Epithelial cell of proximal tubule (primary cell): ENCODE measurements at regions not wholly inside any gene's neighbourhood (a gene's known extent, or its start where the extent isn't known, plus 50 kb on each side); places are given as distances from the start of the nearest gene placed in this dataset.

ENCODE experiments used
- DNase-seq: peaks from one replicate; pipeline ENCODE4 v3.0.0-alpha.2; 2011; ENCODE audit warnings: low read depth
- H3K4me3 ChIP-seq: 2 replicates; pipeline ENCODE4 v1.5.1; 2011; ENCODE audit warnings: low read depth, mild to moderate bottlenecking, low read length
- TF ChIP-seq, protein P1 (sequence below): conservative IDR thresholded peaks from 2 replicates; pipeline ENCODE4 v1.5.1; 2012; ENCODE audit warnings: low read depth, mild to moderate bottlenecking, low read length

GRCh38 chr5:88092958-88093605 is 175.6 kb downstream of the TMEM161B start:
- no peak overlapping the region for H3K4me3 ChIP-seq
- TF ChIP-seq, protein P1, sequence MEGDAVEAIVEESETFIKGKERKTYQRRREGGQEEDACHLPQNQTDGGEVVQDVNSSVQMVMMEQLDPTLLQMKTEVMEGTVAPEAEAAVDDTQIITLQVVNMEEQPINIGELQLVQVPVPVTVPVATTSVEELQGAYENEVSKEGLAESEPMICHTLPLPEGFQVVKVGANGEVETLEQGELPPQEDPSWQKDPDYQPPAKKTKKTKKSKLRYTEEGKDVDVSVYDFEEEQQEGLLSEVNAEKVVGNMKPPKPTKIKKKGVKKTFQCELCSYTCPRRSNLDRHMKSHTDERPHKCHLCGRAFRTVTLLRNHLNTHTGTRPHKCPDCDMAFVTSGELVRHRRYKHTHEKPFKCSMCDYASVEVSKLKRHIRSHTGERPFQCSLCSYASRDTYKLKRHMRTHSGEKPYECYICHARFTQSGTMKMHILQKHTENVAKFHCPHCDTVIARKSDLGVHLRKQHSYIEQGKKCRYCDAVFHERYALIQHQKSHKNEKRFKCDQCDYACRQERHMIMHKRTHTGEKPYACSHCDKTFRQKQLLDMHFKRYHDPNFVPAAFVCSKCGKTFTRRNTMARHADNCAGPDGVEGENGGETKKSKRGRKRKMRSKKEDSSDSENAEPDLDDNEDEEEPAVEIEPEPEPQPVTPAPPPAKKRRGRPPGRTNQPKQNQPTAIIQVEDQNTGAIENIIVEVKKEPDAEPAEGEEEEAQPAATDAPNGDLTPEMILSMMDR = no peak
- no peak for DNase-seq

- TF ChIP-seq, protein P1 = no peak
- no peak overlapping the region for H3K4me3 ChIP-seq
- DNase-seq = no peak
Observed at GRCh38 chr5:88092358-88092757, 176.3 kb downstream of the TMEM161B start.

DNA sequence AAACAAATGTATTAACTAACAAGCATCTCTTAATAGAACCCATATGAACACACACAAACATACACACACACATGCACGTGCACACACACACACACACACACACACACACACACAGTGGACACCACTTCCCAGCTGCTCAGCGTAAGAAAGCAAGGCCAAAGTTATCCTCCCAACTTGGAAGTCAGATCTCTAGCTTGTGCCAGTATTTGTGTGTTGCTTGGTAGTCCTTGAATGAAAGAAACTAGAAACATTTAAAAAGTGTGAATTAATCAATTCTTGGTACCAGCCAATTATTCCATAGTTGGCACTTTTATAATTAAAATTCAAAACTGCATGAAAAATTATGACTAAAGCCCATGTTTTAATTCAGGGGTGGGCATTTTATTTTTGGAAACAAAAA is 178.1 kb downstream of the TMEM161B start:
- H3K4me3 ChIP-seq = no peak overlapping the region
- DNase-seq = no peak
- TF ChIP-seq, protein P1 = no peak

GRCh38 chr5:88089719-88090390 is 178.8 kb downstream of the TMEM161B start:
- DNase-seq = no peak
- H3K4me3 ChIP-seq = no peak overlapping the region
- TF ChIP-seq, protein P1 = no peak

DNA sequence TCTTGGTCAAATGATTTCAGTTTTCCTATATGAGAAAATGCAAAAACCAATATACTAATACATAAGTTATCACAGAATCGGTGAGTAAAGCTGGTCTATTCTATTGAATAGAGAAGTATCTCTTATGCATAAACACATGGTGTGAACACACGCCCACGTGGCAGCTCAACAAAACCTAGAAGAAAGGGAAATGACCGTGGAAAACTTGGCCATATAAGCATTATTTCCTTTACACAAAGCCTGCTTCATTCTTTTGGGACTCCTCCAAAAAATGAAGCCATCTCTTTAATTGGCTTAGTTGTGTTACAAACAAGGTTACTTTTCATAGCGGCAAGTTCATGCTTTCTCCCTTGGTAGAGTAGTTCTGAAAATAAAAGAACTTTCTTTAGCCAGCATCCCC is 183.2 kb downstream of the TMEM161B start:
- H3K4me3 ChIP-seq = no peak overlapping the region
- DNase-seq = no peak
- TF ChIP-seq, protein P1 = no peak

GRCh38 chr5:88081877-88082276 is 186.8 kb downstream of the TMEM161B start:
- DNase-seq = no peak
- TF ChIP-seq, protein P1 = no peak
- H3K4me3 ChIP-seq = no peak overlapping the region

DNA sequence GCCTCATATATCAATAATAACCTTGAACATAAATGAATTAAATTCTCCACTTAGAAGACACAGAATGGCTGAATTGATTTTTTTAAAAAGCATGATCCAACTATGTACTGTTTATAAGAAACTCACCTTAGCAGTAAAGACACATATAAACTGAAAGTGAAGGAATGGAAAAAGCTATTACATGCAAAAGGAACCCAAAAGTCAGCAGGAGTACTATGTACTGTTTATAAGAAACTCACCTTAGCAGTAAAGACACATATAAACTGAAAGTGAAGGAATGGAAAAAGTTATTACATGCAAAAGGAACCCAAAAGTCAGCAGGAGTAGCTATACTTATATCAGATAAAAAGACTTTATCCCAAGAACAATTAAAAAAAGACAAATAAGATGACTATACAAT is 204.8 kb downstream of the TMEM161B start:
- TF ChIP-seq, protein P1 = no peak
- H3K4me3 ChIP-seq = no peak overlapping the region
- DNase-seq = no peak
